Stimulated activated memory B cell treated with anti-CD40 and anti-IgM and Interleukin-4, amounts not matched to agents 10 μg/mL and 1 μg/mL and 100 μg/mL, for 72 hours (primary cell): ENCODE measurements at regions not wholly inside any gene's neighbourhood (a gene's known extent, or its start where the extent isn't known, plus 50 kb on each side); places are given as distances from the start of the nearest gene placed in this dataset.

Experiments used
- ATAC-seq: fragments of 150-1000 bp; cut with Tn5 transposase; 2 replicates; pipeline ENCODE4 v1.10.0; 2021
- H3K27ac Mint-ChIP-seq: one replicate; pipeline ENCODE4 v1.8.0; 2022; ENCODE audit warnings: mild to moderate bottlenecking, mixed read lengths
- H3K27me3 Mint-ChIP-seq: one replicate; pipeline ENCODE4 v1.8.0; 2022; ENCODE audit warnings: mixed read lengths
- H3K36me3 Mint-ChIP-seq: one replicate; pipeline ENCODE4 v1.8.0; 2022; ENCODE audit warnings: mixed read lengths
- H3K4me1 Mint-ChIP-seq: one replicate; pipeline ENCODE4 v1.8.0; 2022; ENCODE audit warnings: mixed read lengths
- H3K4me3 Mint-ChIP-seq: one replicate; pipeline ENCODE4 v1.8.0; 2022; ENCODE audit warnings: mild to moderate bottlenecking, moderate library complexity, mixed read lengths
- H3K9me3 Mint-ChIP-seq: one replicate; pipeline ENCODE4 v1.8.0; 2022; ENCODE audit warnings: mixed read lengths

DNA sequence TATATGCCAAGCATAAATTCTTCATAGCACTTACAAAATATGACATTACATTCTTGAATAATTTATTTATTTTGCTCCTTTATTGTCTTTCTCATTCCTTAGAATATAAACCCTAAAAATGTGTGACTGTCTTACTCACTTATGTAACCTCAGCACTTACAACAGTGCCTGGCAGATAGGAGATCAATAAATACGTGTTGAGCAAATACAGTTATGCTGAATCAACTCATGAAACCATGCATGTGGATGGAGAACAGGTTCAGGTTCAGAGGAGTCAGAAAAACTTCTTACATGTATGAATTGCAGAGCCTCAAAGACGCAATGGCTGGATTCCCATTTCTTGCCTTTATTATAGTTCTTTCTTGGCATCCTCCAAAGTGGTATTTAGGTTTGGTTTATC is 659.4 kb upstream of the CHAC2 start:
- H3K36me3 Mint-ChIP-seq = no peaks in the 10 kb centered on the region
- H3K4me1 Mint-ChIP-seq = no peaks in the 10 kb centered on the region
- H3K27me3 Mint-ChIP-seq = no peaks in the 10 kb centered on the region
- H3K27ac Mint-ChIP-seq = no peak overlapping the region
- peaks cover 5% of the 10 kb centered on the region for H3K9me3 Mint-ChIP-seq
- H3K4me3 Mint-ChIP-seq = no peak overlapping the region
- no peak for ATAC-seq

DNA sequence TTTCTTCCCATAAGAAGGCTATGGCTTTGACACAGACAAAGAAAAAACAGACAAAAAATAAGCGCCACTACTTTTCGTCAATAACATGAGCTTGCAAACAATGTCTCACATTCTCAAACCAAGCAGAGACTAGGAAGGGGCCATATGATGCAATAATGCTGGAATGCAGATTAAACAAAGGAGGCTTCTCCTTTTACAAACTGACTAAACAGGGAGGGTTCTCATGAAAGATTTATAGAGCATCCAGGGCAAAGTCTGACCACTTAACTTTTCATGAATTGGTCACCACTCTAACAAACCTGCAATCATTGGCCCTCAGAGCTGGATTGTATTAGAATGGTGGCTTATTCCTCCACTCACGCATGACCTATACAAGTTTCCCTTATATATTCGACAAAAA is 663.3 kb upstream of the CHAC2 start:
- Mint-ChIP-seq H3K4me3 (no peak overlapping the region), H3K9me3 (peaks cover 2% of the 10 kb centered on the region), H3K27ac (no peak overlapping the region), H3K4me1 (no peaks in the 10 kb centered on the region), H3K36me3 (no peaks in the 10 kb centered on the region), H3K27me3 (no peaks in the 10 kb centered on the region)
- no peak for ATAC-seq

DNA sequence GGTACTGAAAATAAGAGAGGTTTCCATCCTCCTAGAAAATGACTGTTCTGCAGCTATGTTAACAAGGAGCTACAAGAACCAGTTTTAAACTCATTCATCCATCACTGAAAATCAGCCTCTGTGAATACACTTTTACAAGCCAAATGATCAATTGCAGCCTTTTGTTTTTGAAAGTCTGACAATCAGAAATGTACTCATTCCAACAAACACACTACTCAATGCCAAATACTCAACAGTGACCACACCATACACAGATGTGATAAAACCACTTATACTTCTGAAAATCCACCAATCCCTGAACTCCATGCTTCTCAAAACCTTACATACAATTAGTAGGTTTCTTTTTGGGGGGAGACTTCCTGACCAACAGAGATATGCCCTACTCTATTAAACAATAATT is 663.9 kb upstream of the CHAC2 start:
- ATAC-seq = no peak
- Mint-ChIP-seq H3K4me3 (no peak overlapping the region), H3K27me3 (no peaks in the 10 kb centered on the region), H3K4me1 (no peaks in the 10 kb centered on the region), H3K36me3 (no peaks in the 10 kb centered on the region), H3K27ac (no peak overlapping the region), H3K9me3 (peaks cover 2% of the 10 kb centered on the region)

DNA sequence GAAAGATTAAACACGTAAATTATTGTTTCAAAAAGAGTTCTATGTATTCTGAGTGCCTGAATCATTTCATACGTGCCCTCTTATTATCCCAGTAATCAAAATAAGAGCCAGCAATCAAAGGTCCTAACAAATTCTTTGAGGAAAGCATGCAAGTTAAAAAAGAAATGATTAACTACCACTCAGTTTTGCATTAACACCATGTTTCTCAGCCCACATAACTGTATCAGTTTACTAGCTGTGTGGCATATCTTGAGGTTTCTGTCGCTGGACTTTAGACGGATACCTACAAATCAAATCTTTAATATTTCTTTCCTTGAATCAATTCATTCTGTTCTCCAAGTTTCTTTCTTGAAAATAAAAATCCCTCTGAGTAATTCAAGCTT is 668.9 kb upstream of the CHAC2 start:
- H3K27me3 Mint-ChIP-seq = no peaks in the 10 kb centered on the region
- H3K4me3 Mint-ChIP-seq = no peak overlapping the region
- H3K27ac Mint-ChIP-seq = no peak overlapping the region

DNA sequence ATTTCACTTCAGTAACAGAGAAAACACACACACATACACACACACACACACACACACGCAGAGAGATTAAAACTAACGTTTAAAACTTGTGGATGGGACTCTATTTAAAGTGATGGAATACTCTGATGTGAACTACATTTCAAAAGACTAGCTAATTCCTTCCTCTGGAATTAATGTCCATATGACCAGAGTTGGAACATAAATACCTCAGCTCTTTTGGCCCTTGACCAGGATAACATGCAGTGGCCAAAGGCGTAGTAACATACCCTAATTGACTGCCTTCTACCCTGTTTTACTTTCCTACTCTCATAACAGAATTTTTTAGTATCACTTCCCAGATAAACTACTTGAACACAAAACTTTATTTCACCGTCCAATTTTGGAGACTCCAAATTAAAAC is 671.3 kb upstream of the CHAC2 start:
- no peaks in the 10 kb centered on the region for H3K9me3 Mint-ChIP-seq
- ATAC-seq = no peak
- no peaks in the 10 kb centered on the region for H3K4me1 Mint-ChIP-seq
- H3K4me3 Mint-ChIP-seq = no peak overlapping the region
- H3K36me3 Mint-ChIP-seq = no peaks in the 10 kb centered on the region
- H3K27me3 Mint-ChIP-seq = no peaks in the 10 kb centered on the region
- H3K27ac Mint-ChIP-seq = no peak overlapping the region

More for the DNA sequence above, 668.9 kb upstream of the CHAC2 start:
- H3K9me3 Mint-ChIP-seq = no peaks in the 10 kb centered on the region
- H3K36me3 Mint-ChIP-seq = no peaks in the 10 kb centered on the region
- no peak for ATAC-seq
- no peaks in the 10 kb centered on the region for H3K4me1 Mint-ChIP-seq

DNA sequence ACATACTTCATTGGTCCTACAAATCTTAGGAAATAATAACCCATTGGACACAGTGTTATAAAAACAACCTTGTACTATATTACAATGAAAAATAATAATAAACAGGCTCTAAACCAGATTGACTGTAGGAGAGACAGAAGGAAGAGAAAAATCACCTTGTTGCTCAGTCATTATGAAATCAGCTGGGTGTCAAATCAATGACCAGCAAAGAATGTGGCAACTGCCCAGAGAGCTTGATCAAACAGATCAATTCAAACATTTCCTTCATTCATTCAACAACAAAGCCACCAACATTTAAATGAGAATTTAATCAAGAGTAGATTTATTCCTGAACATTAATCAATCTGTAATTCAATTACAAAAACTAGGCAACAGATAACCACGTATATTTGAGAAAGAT is 671.9 kb upstream of the CHAC2 start:
- no peak for ATAC-seq
- Mint-ChIP-seq H3K27ac (no peak overlapping the region), H3K36me3 (no peaks in the 10 kb centered on the region)

DNA sequence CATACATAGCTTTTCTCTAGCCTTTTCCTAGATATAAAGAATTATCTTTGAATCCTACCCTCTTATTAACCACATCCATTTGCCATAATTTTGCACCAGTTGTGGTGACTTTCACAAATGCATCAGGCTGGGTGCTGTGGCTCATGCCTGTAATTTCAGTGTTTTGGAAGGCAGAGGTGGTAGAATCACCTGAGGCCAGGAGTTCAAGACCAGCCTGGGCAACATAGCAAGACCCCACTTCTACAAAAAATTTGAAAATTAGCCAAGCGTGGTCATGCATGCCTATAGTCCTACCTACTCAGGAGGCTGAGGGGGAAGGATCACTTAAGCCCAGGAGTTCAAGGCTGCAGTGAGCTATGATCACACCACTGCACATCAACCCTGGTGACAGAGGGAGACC is 672.4 kb upstream of the CHAC2 start:
- H3K27ac Mint-ChIP-seq = no peak overlapping the region
- no peak overlapping the region for H3K4me3 Mint-ChIP-seq
- H3K27me3 Mint-ChIP-seq = no peaks in the 10 kb centered on the region
- no peaks in the 10 kb centered on the region for H3K36me3 Mint-ChIP-seq
- ATAC-seq = no peak
- no peaks in the 10 kb centered on the region for H3K4me1 Mint-ChIP-seq
- no peaks in the 10 kb centered on the region for H3K9me3 Mint-ChIP-seq

More for the DNA sequence above, 671.9 kb upstream of the CHAC2 start:
- H3K9me3 Mint-ChIP-seq = no peaks in the 10 kb centered on the region
- no peaks in the 10 kb centered on the region for H3K4me1 Mint-ChIP-seq
- H3K4me3 Mint-ChIP-seq = no peak overlapping the region
- no peaks in the 10 kb centered on the region for H3K27me3 Mint-ChIP-seq

DNA sequence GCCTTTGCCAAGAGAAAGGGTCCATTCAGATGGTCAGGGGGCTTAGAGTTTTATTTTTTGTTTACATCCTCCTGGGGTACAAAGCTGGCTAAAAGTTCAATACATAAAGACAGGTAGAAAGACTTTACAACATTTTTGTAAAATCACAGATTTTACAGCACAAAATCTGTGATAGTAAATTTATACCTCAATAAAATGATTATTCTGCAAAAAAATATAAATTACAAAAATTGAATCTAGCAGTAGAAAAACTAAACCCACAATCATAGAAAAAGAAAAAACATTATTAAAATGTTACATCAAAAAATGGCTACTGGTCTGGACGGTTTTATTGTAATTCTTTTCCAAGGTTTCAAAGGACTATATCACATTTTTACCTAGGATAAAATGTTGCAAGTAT is 674.2 kb upstream of the CHAC2 start:
- no peaks in the 10 kb centered on the region for H3K36me3 Mint-ChIP-seq
- H3K4me1 Mint-ChIP-seq = no peaks in the 10 kb centered on the region
- no peak for ATAC-seq
- H3K4me3 Mint-ChIP-seq = no peak overlapping the region
- H3K27me3 Mint-ChIP-seq = no peaks in the 10 kb centered on the region
- no peak overlapping the region for H3K27ac Mint-ChIP-seq
- no peaks in the 10 kb centered on the region for H3K9me3 Mint-ChIP-seq

DNA sequence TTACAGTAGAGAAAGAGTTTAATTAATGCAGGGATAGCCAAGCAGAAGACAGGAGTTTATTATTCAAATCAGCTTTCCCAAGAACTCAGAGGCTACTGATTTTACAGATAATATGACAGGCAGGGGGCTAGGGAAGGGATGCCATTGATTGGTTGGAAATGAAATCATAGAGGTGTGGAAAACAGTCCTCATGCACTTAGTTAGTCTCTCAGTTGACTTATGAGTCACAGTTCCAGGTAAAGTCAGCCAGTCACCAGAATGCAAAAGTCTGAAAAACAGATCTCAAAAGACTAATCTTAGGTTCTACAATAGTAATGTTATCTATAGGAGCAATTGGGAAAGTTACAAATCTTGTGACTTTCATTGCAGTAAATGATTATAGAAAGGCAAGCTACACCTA is 676.4 kb upstream of the CHAC2 start:
- Mint-ChIP-seq H3K27ac (no peak overlapping the region), H3K9me3 (peaks cover 3% of the 10 kb centered on the region), H3K36me3 (no peaks in the 10 kb centered on the region), H3K4me1 (no peaks in the 10 kb centered on the region), H3K4me3 (no peak overlapping the region), H3K27me3 (no peaks in the 10 kb centered on the region)
- ATAC-seq = no peak

DNA sequence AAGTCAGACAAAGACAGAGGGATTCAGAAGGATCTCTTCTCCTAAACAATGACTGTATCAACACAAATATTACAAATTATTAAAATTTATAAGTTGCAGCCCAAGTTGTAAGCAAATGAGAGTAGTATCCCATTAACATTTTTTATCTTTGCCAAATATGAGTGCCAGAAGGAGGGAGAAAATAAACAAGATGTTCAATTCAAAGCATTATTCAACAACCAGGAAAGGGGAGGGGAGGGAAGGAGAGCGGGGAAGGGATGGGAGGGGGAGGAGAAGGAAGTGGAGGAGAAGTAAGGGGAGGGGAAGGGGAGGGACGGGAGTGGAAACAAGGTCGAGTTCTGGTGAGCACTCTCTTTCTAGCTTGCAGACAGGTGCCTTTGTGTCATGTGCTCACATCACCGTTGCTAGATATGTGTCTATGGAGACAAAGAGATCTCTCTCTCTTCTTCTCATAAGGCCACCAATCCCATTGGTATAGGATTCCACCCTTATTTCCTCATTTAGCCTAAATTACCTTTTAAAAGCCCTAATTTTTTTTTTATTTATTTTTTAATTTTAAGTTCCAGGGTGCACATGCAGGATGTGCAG is 679.6 kb upstream of the CHAC2 start:
- Mint-ChIP-seq H3K36me3 (no peaks in the 10 kb centered on the region), H3K4me3 (no peak overlapping the region), H3K9me3 (peaks cover 8% of the 10 kb centered on the region), H3K27ac (no peak overlapping the region), H3K4me1 (no peaks in the 10 kb centered on the region), H3K27me3 (no peaks in the 10 kb centered on the region)
- ATAC-seq = no peak

DNA sequence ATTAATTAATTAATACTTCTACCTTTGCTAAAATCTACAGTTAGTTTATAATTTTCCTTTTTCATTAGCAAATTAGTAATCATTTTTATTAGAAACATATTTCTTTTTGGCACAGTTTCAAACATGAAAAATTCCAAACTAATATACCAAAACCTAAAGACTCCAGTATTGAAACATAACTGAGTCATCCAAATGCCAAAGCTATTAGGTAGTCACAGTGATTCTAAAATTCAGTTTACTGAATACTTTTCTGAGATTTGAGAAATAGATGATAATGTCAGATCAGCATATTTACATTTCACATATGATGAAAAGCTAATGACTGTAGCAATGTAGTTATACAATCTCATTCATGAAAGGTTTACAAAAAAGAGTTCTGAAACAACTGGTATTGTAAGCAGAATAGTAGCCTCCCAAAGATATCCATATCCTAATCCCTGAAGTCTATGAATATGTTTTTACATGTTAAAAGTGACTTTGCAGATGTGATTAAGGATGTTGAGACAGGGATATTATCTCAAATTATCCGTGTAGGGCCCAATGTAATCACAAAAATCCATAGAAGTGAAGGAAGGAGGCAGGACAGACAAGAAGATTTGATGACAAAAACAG is 680.2 kb upstream of the CHAC2 start:
- no peaks in the 10 kb centered on the region for H3K4me1 Mint-ChIP-seq
- no peaks in the 10 kb centered on the region for H3K27me3 Mint-ChIP-seq
- H3K36me3 Mint-ChIP-seq = no peaks in the 10 kb centered on the region
- H3K9me3 Mint-ChIP-seq = peaks cover 8% of the 10 kb centered on the region
- no peak for ATAC-seq
- no peak overlapping the region for H3K27ac Mint-ChIP-seq
- no peak overlapping the region for H3K4me3 Mint-ChIP-seq

DNA sequence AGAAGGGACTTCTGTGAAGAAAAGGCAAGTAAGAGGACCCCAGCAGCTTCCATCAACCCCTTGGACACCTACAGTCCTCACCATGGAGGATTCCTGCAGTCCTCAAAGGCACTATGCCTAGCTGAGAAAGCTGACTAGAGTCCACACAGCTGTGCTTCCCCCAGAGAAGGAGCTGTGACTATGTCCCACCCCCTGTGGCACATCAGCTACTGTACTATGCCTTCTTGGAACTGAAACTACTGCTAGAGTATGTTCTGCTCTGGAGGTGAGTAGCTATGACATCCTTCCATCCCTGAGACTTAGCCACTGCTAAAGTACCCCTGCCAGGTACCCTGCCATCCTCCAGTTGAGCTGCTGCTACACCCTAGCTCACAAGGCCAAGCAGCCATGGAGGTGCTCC is 690.2 kb upstream of the CHAC2 start:
- Mint-ChIP-seq H3K36me3 (no peaks in the 10 kb centered on the region), H3K4me3 (no peak overlapping the region), H3K27me3 (no peaks in the 10 kb centered on the region), H3K4me1 (no peaks in the 10 kb centered on the region), H3K9me3 (peaks cover 11% of the 10 kb centered on the region), H3K27ac (no peak overlapping the region)
- ATAC-seq = no peak

DNA sequence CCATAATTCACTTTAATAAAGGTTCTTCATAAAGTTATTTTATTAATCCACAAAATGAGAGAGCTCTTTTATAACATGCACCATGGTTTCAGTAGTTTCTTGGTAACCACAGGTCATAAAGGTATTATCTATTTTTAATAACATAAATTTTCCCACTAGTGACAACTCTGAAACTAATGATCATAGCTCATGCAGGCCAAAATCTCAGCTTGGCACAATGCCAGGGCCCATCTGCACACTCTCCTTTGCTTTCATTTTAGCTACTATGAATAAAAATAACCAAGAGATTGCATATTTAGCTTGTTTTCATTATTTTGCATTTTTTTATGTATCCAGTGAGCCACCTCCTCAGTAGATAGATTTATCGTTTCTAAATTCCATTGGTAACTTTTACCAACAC is 691.8 kb upstream of the CHAC2 start:
- no peak for ATAC-seq
- H3K27ac Mint-ChIP-seq = no peak overlapping the region
- H3K27me3 Mint-ChIP-seq = no peaks in the 10 kb centered on the region
- H3K4me1 Mint-ChIP-seq = no peaks in the 10 kb centered on the region
- H3K4me3 Mint-ChIP-seq = no peak overlapping the region
- no peaks in the 10 kb centered on the region for H3K36me3 Mint-ChIP-seq
- peaks cover 8% of the 10 kb centered on the region for H3K9me3 Mint-ChIP-seq

DNA sequence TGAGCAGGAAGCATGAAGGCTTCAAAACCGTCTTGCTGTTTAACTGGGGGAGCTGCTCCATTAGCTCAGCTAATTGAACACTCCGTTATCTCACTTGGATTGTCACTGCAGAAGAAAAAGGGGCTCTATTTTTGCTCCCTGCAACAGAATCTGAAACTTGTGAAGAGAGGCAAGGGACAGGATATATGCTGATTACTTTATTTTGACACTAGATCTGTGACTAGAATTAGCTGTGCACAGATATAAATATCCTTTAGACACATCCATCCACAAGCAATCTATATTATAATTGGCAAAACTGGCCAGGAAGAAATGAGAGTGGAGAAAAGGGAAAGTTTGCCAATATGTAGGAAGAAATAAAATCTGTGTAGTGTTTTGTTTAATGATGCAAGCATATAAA is 700.1 kb upstream of the CHAC2 start:
- Mint-ChIP-seq H3K27me3 (no peaks in the 10 kb centered on the region), H3K27ac (no peak overlapping the region), H3K36me3 (no peaks in the 10 kb centered on the region), H3K4me3 (no peak overlapping the region), H3K9me3 (peaks cover 7% of the 10 kb centered on the region), H3K4me1 (no peaks in the 10 kb centered on the region)
- ATAC-seq = no peak

DNA sequence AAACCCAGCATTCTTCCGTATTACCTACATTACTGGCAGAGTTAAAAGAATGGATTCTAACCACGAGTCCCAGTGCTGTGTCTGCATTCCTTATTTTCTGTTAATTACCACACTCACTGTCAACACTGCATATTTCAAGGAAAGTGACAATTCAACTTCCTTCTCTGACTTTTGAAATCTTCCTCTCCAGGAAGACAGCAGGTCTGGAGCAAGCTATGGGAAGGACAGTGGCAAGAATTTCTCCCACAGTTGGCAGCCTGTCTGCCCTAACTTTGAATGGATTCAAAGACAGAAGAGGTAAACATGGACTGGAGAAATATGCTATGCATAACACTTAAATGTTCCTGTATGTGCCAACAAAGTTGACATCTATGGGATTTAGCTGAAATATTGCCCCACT is 700.5 kb upstream of the CHAC2 start:
- Mint-ChIP-seq H3K4me3 (no peak overlapping the region), H3K36me3 (no peaks in the 10 kb centered on the region), H3K27me3 (no peaks in the 10 kb centered on the region), H3K4me1 (no peaks in the 10 kb centered on the region), H3K9me3 (peaks cover 6% of the 10 kb centered on the region), H3K27ac (no peak overlapping the region)
- ATAC-seq = no peak

DNA sequence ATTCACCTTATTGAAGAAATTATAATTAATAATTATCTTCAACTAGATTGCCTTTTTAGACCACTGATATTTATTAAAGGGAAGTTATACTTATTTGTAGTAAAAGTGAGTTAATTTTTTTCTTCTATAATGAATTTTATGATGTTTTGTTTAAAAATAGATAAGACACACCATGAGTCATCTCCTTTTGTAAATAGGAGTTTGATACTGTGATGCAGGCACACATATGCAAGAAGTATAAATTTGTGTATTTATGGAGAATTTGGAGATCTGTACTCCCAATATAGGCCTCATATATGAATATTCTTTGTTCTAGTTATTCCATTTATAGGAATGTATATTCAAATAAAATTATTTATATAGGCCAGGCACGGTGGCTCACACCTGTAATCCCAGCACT is 703.5 kb upstream of the CHAC2 start:
- no peaks in the 10 kb centered on the region for H3K4me1 Mint-ChIP-seq

DNA sequence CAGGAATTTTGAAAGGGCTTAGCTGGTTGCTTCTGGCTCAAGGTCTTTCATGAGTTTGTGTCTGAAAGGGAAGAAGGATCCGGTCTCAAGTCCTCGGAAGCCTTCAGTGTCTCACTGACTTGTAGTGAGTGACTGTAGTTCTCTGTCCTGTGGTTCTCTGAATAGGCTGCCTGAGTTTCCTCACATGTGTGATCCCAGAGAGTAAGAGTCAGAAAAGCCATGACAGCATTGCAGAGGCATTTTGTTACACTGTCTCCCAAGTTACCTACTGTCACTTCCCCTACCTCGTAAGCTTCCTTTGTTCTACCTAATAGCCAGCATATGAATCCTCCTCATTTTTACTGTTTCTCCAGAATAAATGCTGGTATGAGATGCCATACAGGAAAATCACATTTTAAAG is 709.1 kb upstream of the CHAC2 start:
- peaks cover 3% of the 10 kb centered on the region for H3K9me3 Mint-ChIP-seq
- no peaks in the 10 kb centered on the region for H3K27me3 Mint-ChIP-seq
- no peaks in the 10 kb centered on the region for H3K4me1 Mint-ChIP-seq
- no peak for ATAC-seq
- no peak overlapping the region for H3K4me3 Mint-ChIP-seq
- no peaks in the 10 kb centered on the region for H3K36me3 Mint-ChIP-seq
- no peak overlapping the region for H3K27ac Mint-ChIP-seq

More for the DNA sequence above, 703.5 kb upstream of the CHAC2 start:
- no peak for ATAC-seq
- H3K27ac Mint-ChIP-seq = no peak overlapping the region
- H3K27me3 Mint-ChIP-seq = no peaks in the 10 kb centered on the region
- H3K9me3 Mint-ChIP-seq = peaks cover 6% of the 10 kb centered on the region
- no peak overlapping the region for H3K4me3 Mint-ChIP-seq
- no peaks in the 10 kb centered on the region for H3K36me3 Mint-ChIP-seq
